GM21786 (cell line): ENCODE measurements at regions not wholly inside any gene's neighbourhood (a gene's known extent, or its start where the extent isn't known, plus 50 kb on each side); places are given as distances from the start of the nearest gene placed in this dataset.

Source experiments
- ATAC-seq: cut with Tn5 transposase; IDR thresholded peaks from one replicate; pipeline ENCODE4 v1.9.1; 2021; ENCODE audit not compliant: unreplicated experiment

- no peak for ATAC-seq
Observed at GRCh38 chr5:118692811-118693342, 295.5 kb downstream of the DTWD2 start.

GRCh38 chr5:118687661-118688621 is 300.4 kb downstream of the DTWD2 start:
- ATAC-seq: no peak

- no peak for ATAC-seq
Observed at GRCh38 chr5:118687100-118687499, 301.2 kb downstream of the DTWD2 start.

GRCh38 chr5:118681655-118682054 is 306.7 kb downstream of the DTWD2 start:
- ATAC-seq: no peak

- no peak for ATAC-seq
Observed at GRCh38 chr5:118679264-118679940, 308.9 kb downstream of the DTWD2 start.

GRCh38 chr5:118678746-118679145 is 309.6 kb downstream of the DTWD2 start:
- ATAC-seq: no peak

- no peak for ATAC-seq
Observed at GRCh38 chr5:118675247-118675646, 313.1 kb downstream of the DTWD2 start.

- no peak for ATAC-seq
Observed at GRCh38 chr5:118657576-118657975, 330.8 kb downstream of the DTWD2 start.

- ATAC-seq: no peak
Observed at GRCh38 chr5:118653872-118654271, 334.5 kb downstream of the DTWD2 start.

GRCh38 chr5:118653183-118653582 is 335.2 kb downstream of the DTWD2 start:
- ATAC-seq: no peak

GRCh38 chr5:118651002-118651401 is 337.3 kb downstream of the DTWD2 start:
- ATAC-seq: no peak

- ATAC-seq: no peak
Observed at GRCh38 chr5:118647587-118647986, 340.8 kb downstream of the DTWD2 start.

GRCh38 chr5:118646917-118647316 is 341.4 kb downstream of the DTWD2 start:
- no peak for ATAC-seq

GRCh38 chr5:118637947-118638670 is 350.2 kb downstream of the DTWD2 start:
- no peak for ATAC-seq

- no peak for ATAC-seq
Observed at GRCh38 chr5:118628660-118629354, 359.5 kb downstream of the DTWD2 start.

- ATAC-seq: no peak
Observed at GRCh38 chr5:118620233-118620632, 368.1 kb downstream of the DTWD2 start.

- ATAC-seq: no peak
Observed at GRCh38 chr5:118619823-118620222, 368.5 kb downstream of the DTWD2 start.

- peak; percentile 64 for ATAC-seq
Observed at GRCh38 chr5:118616281-118616680, 372.1 kb downstream of the DTWD2 start.

GRCh38 chr5:118614731-118615456 is 373.5 kb downstream of the DTWD2 start:
- no peak for ATAC-seq
